RWPE2 (cell line): ENCODE measurements at regions not wholly inside any gene's neighbourhood (a gene's known extent, or its start where the extent isn't known, plus 50 kb on each side); places are given as distances from the start of the nearest gene placed in this dataset.

ENCODE experiments used
- ATAC-seq: fragments of 200-7000 bp; cut with Tn5 transposase; 3 replicates; pipeline ENCODE4 v1.9.1; 2021; ENCODE audit warnings: low read depth
- DNase-seq: peaks from one replicate; pipeline ENCODE4 v3.0.0-alpha.2; 2020; ENCODE audit warnings: low spot score
- H3K27ac ChIP-seq: fragments of 450-650 bp; 2 replicates; pipeline ENCODE4 v1.5.1; 2017; ENCODE audit warnings: mild to moderate bottlenecking; ENCODE audit not compliant: poor library complexity, severe bottlenecking
- H3K27me3 ChIP-seq: fragments of 250-450 bp; sonication (Bioruptor Pico); 2 replicates; pipeline ENCODE4 v1.5.1; 2021; ENCODE audit warnings: mild to moderate bottlenecking, moderate library complexity; ENCODE audit not compliant: insufficient read depth, poor library complexity, severe bottlenecking
- H3K36me3 ChIP-seq: fragments of 250-450 bp; sonication (Bioruptor Pico); 2 replicates; pipeline ENCODE4 v1.5.1; 2020; ENCODE audit warnings: low read depth, mild to moderate bottlenecking, moderate library complexity
- H3K4me1 ChIP-seq: fragments of 250-450 bp; sonication (Bioruptor Pico); 2 replicates; pipeline ENCODE4 v1.5.1; 2021; ENCODE audit warnings: mild to moderate bottlenecking, moderate library complexity; ENCODE audit not compliant: insufficient read depth, poor library complexity, severe bottlenecking
- H3K4me3 ChIP-seq: fragments of 250-450 bp; sonication (Bioruptor Pico); 2 replicates; pipeline ENCODE4 v1.5.1; 2021; ENCODE audit warnings: mild to moderate bottlenecking, moderate library complexity; ENCODE audit not compliant: severe bottlenecking
- H3K9me3 ChIP-seq: fragments of 250-450 bp; sonication (Bioruptor Pico); 2 replicates; pipeline ENCODE4 v1.5.1; 2021; ENCODE audit warnings: mild to moderate bottlenecking, moderate library complexity; ENCODE audit not compliant: severe bottlenecking
- CTCF ChIP-seq: fragments of 450-650 bp; IDR thresholded peaks from one replicate; pipeline ENCODE4 v1.5.1; 2017; ENCODE audit warnings: mild to moderate bottlenecking, moderate library complexity; ENCODE audit not compliant: poor library complexity, severe bottlenecking

GRCh38 chr4:33980361-33980760 lies 2264.0 kb downstream of the ARAP2 start:
- H3K27ac ChIP-seq = no peak overlapping the region
- no peak for TF ChIP-seq CTCF
- no peaks in the 10 kb centered on the region for H3K27me3 ChIP-seq
- H3K9me3 ChIP-seq = no peaks in the 10 kb centered on the region
- no peak for ATAC-seq
- no peaks in the 10 kb centered on the region for H3K36me3 ChIP-seq
- no peak overlapping the region for H3K4me3 ChIP-seq
- no peaks in the 10 kb centered on the region for H3K4me1 ChIP-seq
- DNase-seq = no peak

GRCh38 chr4:33989820-33990443 lies 2254.4 kb downstream of the ARAP2 start:
- no peaks in the 10 kb centered on the region for H3K4me1 ChIP-seq
- H3K27me3 ChIP-seq = no peaks in the 10 kb centered on the region
- no peaks in the 10 kb centered on the region for H3K36me3 ChIP-seq
- no peak overlapping the region for H3K4me3 ChIP-seq
- no peaks in the 10 kb centered on the region for H3K9me3 ChIP-seq
- no peak overlapping the region for H3K27ac ChIP-seq
- no peak for TF ChIP-seq CTCF
- ATAC-seq (no peak), DNase-seq (no peak)

GRCh38 chr4:33996075-33996718 lies 2248.1 kb downstream of the ARAP2 start:
- no peak for ATAC-seq
- H3K27ac ChIP-seq = no peak overlapping the region
- DNase-seq = no peak

GRCh38 chr4:33998291-33998690 lies 2246.0 kb downstream of the ARAP2 start:
- DNase-seq (no peak), ATAC-seq (peak; percentile 56; the same call in 1 of the 3 replicates)
- no peaks in the 10 kb centered on the region for H3K27me3 ChIP-seq

More at GRCh38 chr4:33996075-33996718, 2248.1 kb downstream of the ARAP2 start:
- Histone ChIP-seq H3K9me3 (no peaks in the 10 kb centered on the region), H3K27me3 (no peaks in the 10 kb centered on the region), H3K36me3 (no peaks in the 10 kb centered on the region), H3K4me3 (no peak overlapping the region), H3K4me1 (peaks cover 12% of the 10 kb centered on the region)
- TF ChIP-seq CTCF = no peak

More at GRCh38 chr4:33998291-33998690, 2246.0 kb downstream of the ARAP2 start:
- no peaks in the 10 kb centered on the region for H3K36me3 ChIP-seq
- no peak overlapping the region for H3K4me3 ChIP-seq
- H3K27ac ChIP-seq = no peak overlapping the region
- peaks cover 12% of the 10 kb centered on the region for H3K4me1 ChIP-seq
- TF ChIP-seq CTCF = no peak
- H3K9me3 ChIP-seq = no peaks in the 10 kb centered on the region
